NB4 (cell line): ENCODE measurements at regions not wholly inside any gene's neighbourhood (a gene's known extent, or its start where the extent isn't known, plus 50 kb on each side); places are given as distances from the start of the nearest gene placed in this dataset.

Experiments used
- CTCF ChIP-seq: IDR thresholded peaks from one replicate; pipeline ENCODE4 v1.5.1; 2012; ENCODE audit warnings: low read depth, low read length
- POLR2A ChIP-seq: IDR thresholded peaks from 2 replicates; pipeline ENCODE4 v1.6.1; 2011; ENCODE audit warnings: mild to moderate bottlenecking; ENCODE audit not compliant: insufficient read length; ENCODE audit errors: extremely low read depth

GRCh38 chr4:134754301-134755019 is 552.9 kb upstream of the PABPC4L start:
- TF ChIP-seq CTCF: no peak
- no peak for TF ChIP-seq POLR2A
